Spleen (tissue), 7 donors: ENCODE measurements at regions not wholly inside any gene's neighbourhood (a gene's known extent, or its start where the extent isn't known, plus 50 kb on each side); places are given as distances from the start of the nearest gene placed in this dataset.

Experiments used
- CTCF ChIP-seq, 11 experiments: fragments of 200-600 bp in 7 of 11; fragments of 450-650 bp in 4 of 11; sonication (generic) in 4 of 11; IDR thresholded peaks in 8 of 11; conservative IDR thresholded peaks in 3 of 11; 1 replicate in 7 of 11; 2 replicates in 4 of 11; pipeline versions ENCODE4 v1.4.0 to v1.8.0; 2016 to 2021; ENCODE audit warnings: antibody characterized with exemption in 11 of 11, inconsistent platforms in 4 of 11, mild to moderate bottlenecking in 1 of 11
- POLR2A ChIP-seq, 3 donors: fragments of 450-650 bp; IDR thresholded peaks; one replicate each; pipeline ENCODE4 v1.5.1; 2017; ENCODE audit warnings: antibody characterized with exemption in 3 of 3, mild to moderate bottlenecking in 1 of 3
- POLR2AphosphoS5 ChIP-seq, 3 donors: sonication (generic); formaldehyde crosslinking; IDR thresholded peaks; one replicate each; pipeline ENCODE4 v1.5.1; 2017; ENCODE audit warnings: antibody characterized with exemption in 3 of 3
- donor health status: DM: no; HTN: no; CAD: no; lungs with moderate emphysema.
- donor health status: DM: no; HTN: no; CAD: no.
- donor health status: DM: no; HTN: no; CAD: no.

- no peak for TF ChIP-seq POLR2A (IDR thresholded peaks at IDR 0.05)
- peak in 9 of 11 experiments; percentile 14 to 51 (median 38) for TF ChIP-seq CTCF (IDR thresholded peaks at IDR 0.05 in 8 of 11, conservative IDR thresholded peaks at IDR 0.05 in 3 of 11)
- no peak for TF ChIP-seq POLR2AphosphoS5 (IDR thresholded peaks at IDR 0.05)
Measured at GRCh38 chr11:31870609-31871309, 59.6 kb upstream of the PAX6 start.
